ENCODE measurements at regions not wholly inside any gene's neighbourhood (a gene's known extent, or its start where the extent isn't known, plus 50 kb on each side); places are given as distances from the start of the nearest gene placed in this dataset.

DNA sequence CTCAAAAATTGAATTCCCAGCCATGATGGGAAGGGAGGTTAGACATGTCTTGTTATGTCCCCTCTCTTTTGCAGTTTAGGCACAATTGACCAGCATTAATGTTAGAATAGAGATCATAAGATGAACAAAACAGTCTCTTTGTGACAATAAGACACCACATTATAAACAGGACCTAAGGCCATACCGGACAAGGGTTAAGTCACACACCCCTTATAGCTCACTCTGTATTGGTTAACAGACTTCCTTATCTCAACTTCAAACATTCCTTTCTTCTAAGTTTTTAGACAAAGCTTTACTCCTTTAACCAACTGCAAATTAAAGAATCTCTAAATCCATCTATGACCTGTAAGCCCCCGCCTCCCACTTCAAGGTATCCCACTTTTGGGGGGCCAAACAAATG lies 81.1 kb upstream of the CPM start:
- intact Hi-C loops (cut with DNase I): no loop called here
- Histone ChIP-seq H3K9ac (ENCODE audit: low read depth in 2 of 2, low read length in 2 of 2) (no peak overlapping the region), H3K27me3 (no peaks in the 10 kb centered on the region), H3K36me3 (no peaks in the 10 kb centered on the region), H3K4me3 (no peak overlapping the region), H3K27ac (no peak overlapping the region), H3K4me1 (no peaks in the 10 kb centered on the region), H3K9me3 (no peaks in the 10 kb centered on the region)
- TF ChIP-seq, protein P1, sequence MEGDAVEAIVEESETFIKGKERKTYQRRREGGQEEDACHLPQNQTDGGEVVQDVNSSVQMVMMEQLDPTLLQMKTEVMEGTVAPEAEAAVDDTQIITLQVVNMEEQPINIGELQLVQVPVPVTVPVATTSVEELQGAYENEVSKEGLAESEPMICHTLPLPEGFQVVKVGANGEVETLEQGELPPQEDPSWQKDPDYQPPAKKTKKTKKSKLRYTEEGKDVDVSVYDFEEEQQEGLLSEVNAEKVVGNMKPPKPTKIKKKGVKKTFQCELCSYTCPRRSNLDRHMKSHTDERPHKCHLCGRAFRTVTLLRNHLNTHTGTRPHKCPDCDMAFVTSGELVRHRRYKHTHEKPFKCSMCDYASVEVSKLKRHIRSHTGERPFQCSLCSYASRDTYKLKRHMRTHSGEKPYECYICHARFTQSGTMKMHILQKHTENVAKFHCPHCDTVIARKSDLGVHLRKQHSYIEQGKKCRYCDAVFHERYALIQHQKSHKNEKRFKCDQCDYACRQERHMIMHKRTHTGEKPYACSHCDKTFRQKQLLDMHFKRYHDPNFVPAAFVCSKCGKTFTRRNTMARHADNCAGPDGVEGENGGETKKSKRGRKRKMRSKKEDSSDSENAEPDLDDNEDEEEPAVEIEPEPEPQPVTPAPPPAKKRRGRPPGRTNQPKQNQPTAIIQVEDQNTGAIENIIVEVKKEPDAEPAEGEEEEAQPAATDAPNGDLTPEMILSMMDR (IDR thresholded peaks at IDR 0.05): no peak
- no peak for DNase-seq

DNA sequence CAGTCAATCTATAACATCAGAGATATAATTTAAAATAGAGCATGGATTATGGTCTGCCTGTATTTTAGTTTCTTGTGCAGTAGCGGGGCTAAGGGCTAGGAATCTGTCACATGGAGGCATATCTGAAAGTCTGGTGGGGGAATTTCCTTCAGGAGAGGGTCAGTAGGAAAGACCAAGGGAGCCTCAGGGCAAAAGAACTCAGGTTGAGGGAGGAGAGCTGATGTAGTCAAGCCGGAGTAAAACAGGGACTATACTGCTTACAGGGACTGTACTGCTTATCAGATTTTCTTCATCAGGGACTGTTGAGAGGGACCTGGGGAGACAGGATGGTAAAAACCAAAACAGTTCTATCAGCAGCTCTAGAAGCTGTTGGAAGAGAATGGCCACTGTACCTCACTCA lies 82.0 kb upstream of the CPM start:
- no peak overlapping the region for H3K4me3 ChIP-seq
- TF ChIP-seq, protein P1 (IDR thresholded peaks at IDR 0.05): no peak
- no peak for DNase-seq
- intact Hi-C loops (cut with DNase I): no loop called here
- H3K27ac ChIP-seq: no peak overlapping the region
- H3K4me1 ChIP-seq: no peaks in the 10 kb centered on the region
- no peaks in the 10 kb centered on the region for H3K36me3 ChIP-seq
- no peaks in the 10 kb centered on the region for H3K27me3 ChIP-seq
- no peaks in the 10 kb centered on the region for H3K9me3 ChIP-seq
- H3K9ac ChIP-seq (ENCODE audit: low read depth in 2 of 2, low read length in 2 of 2): no peak overlapping the region

DNA sequence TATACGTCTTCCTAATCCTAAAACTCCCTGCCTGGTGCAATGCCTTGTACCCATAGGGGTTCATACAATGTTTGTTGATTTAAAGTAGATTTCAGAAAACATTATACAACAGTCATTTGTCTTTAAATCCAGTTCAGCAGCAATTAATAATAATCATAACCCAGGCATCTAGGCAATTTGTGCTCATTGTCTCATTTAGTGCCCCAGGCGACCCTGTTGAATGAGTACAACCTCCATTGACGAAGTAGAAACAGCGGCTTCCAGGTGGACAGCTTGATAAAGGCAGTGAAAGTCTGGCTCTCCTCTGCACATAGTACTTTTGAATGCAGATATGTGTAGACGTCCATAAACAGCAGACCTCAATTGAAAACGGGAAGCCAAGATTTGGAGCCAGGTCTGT lies 82.9 kb upstream of the CPM start:
- Histone ChIP-seq H3K27ac (no peak overlapping the region), H3K9me3 (no peaks in the 10 kb centered on the region), H3K4me3 (no peak overlapping the region), H3K9ac (ENCODE audit: low read depth in 2 of 2, low read length in 2 of 2) (no peak overlapping the region), H3K27me3 (no peaks in the 10 kb centered on the region), H3K36me3 (no peaks in the 10 kb centered on the region), H3K4me1 (no peaks in the 10 kb centered on the region)
- TF ChIP-seq, protein P1 (IDR thresholded peaks at IDR 0.05): no peak
- no peak for DNase-seq
- intact Hi-C loops (cut with DNase I): no loop called here

DNA sequence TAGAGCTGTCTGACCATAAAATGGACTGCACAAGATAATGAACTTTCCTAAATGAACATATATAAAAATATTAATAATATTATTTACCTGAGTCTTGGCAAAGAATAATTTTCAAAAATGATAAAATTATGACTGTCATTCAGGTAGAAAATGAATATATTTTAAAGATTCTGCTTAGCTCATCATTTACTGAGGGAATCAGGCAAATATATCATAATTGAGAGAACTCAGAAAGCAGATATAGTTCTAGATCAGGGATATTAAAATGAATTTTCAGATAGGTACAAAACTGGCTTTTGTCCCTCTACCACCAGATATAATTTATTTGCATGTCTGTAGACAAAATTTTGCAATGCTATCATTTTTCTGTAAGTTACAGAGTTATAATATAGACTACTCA lies 86.1 kb upstream of the CPM start:
- H3K4me1 ChIP-seq: no peaks in the 10 kb centered on the region
- intact Hi-C loops (cut with DNase I): no loop called here
- no peak overlapping the region for H3K27ac ChIP-seq
- TF ChIP-seq, protein P1 (IDR thresholded peaks at IDR 0.05): no peak
- H3K4me3 ChIP-seq: no peak overlapping the region
- H3K9me3 ChIP-seq: no peaks in the 10 kb centered on the region
- H3K36me3 ChIP-seq: no peaks in the 10 kb centered on the region
- no peak for DNase-seq
- H3K9ac ChIP-seq (ENCODE audit: low read depth in 2 of 2, low read length in 2 of 2): no peak overlapping the region
- no peaks in the 10 kb centered on the region for H3K27me3 ChIP-seq

DNA sequence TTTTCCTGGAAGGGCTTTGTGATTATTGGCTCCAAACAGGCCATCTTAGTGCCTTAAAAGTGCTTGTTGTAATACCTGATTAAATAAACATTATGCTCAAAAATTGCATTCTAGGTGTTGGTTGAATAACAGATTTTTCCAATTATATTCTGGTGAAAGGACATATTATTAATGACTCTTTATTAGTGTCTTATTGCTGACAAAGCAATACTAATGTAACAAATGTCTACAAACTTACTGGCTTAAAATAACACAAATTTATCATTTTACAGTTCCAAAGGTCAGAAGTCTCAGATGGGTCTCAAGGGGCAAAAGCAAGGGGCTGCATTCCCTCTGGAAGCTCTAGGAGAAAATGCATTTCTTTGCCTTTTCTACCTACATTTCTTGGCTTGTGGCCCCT lies 86.9 kb upstream of the CPM start:
- no peak overlapping the region for H3K9ac ChIP-seq (ENCODE audit: low read depth in 2 of 2, low read length in 2 of 2)
- TF ChIP-seq, protein P1 (IDR thresholded peaks at IDR 0.05): no peak
- no peak for DNase-seq
- no peaks in the 10 kb centered on the region for H3K36me3 ChIP-seq
- intact Hi-C loops (cut with DNase I): no loop called here
- no peak overlapping the region for H3K4me3 ChIP-seq
- no peaks in the 10 kb centered on the region for H3K27me3 ChIP-seq
- H3K9me3 ChIP-seq: no peaks in the 10 kb centered on the region
- no peak overlapping the region for H3K27ac ChIP-seq
- H3K4me1 ChIP-seq: no peaks in the 10 kb centered on the region

DNA sequence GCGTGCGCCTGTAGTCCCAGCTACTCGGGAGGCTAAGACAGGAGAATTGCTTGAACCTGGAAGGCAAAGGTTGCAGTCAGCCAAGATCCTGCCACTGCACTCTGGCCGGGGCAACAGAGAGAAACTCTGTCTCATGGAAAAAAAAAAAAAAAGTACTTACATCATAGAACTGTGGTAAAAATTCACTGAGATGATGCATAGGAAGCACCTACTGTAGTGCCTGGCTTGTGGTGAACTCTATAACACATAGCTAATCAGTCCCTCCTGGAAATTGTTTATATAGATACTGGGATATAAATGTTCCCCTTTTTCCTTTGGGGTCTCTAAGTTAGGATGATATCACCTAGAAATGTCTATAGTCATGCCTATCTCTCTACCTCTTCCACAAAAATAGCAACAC lies 89.7 kb upstream of the CPM start:
- H3K9ac ChIP-seq (ENCODE audit: low read depth in 2 of 2, low read length in 2 of 2): no peak overlapping the region
- H3K4me1 ChIP-seq: no peaks in the 10 kb centered on the region
- TF ChIP-seq, protein P1 (IDR thresholded peaks at IDR 0.05): no peak
- no peak for DNase-seq
- no peaks in the 10 kb centered on the region for H3K36me3 ChIP-seq
- H3K27ac ChIP-seq: no peak overlapping the region
- H3K9me3 ChIP-seq: no peaks in the 10 kb centered on the region
- H3K4me3 ChIP-seq: no peak overlapping the region
- intact Hi-C loops (cut with DNase I): no loop called here
- no peaks in the 10 kb centered on the region for H3K27me3 ChIP-seq
